HL-60 (cell line): ENCODE measurements at regions not wholly inside any gene's neighbourhood (a gene's known extent, or its start where the extent isn't known, plus 50 kb on each side); places are given as distances from the start of the nearest gene placed in this dataset.

Experiments used
- CTCF ChIP-seq: IDR thresholded peaks from one replicate; pipeline ENCODE4 v1.5.1; 2011; ENCODE audit warnings: low read length, control low read depth, inconsistent platforms; ENCODE audit not compliant: insufficient read depth
- GABPA ChIP-seq: IDR thresholded peaks from 2 replicates; pipeline ENCODE4 v1.6.1; 2012; ENCODE audit warnings: low read depth
- POLR2AphosphoS5 ChIP-seq: IDR thresholded peaks from 2 replicates; pipeline ENCODE4 v1.6.1; 2012; ENCODE audit warnings: low read depth
- TF ChIP-seq, protein P1 (sequence below): IDR thresholded peaks from 2 replicates; pipeline ENCODE4 v1.6.1; 2012; ENCODE audit warnings: low read depth; ENCODE audit not compliant: insufficient replicate concordance

- no peak for TF ChIP-seq CTCF
- TF ChIP-seq, protein P1, sequence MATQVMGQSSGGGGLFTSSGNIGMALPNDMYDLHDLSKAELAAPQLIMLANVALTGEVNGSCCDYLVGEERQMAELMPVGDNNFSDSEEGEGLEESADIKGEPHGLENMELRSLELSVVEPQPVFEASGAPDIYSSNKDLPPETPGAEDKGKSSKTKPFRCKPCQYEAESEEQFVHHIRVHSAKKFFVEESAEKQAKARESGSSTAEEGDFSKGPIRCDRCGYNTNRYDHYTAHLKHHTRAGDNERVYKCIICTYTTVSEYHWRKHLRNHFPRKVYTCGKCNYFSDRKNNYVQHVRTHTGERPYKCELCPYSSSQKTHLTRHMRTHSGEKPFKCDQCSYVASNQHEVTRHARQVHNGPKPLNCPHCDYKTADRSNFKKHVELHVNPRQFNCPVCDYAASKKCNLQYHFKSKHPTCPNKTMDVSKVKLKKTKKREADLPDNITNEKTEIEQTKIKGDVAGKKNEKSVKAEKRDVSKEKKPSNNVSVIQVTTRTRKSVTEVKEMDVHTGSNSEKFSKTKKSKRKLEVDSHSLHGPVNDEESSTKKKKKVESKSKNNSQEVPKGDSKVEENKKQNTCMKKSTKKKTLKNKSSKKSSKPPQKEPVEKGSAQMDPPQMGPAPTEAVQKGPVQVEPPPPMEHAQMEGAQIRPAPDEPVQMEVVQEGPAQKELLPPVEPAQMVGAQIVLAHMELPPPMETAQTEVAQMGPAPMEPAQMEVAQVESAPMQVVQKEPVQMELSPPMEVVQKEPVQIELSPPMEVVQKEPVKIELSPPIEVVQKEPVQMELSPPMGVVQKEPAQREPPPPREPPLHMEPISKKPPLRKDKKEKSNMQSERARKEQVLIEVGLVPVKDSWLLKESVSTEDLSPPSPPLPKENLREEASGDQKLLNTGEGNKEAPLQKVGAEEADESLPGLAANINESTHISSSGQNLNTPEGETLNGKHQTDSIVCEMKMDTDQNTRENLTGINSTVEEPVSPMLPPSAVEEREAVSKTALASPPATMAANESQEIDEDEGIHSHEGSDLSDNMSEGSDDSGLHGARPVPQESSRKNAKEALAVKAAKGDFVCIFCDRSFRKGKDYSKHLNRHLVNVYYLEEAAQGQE: no peak
- TF ChIP-seq POLR2AphosphoS5: no peak
- no peak for TF ChIP-seq GABPA
Measured at GRCh38 chr2:5539282-5540165, 152.7 kb upstream of the SOX11 start.
